Thyroid gland (tissue), 4 donors: ENCODE measurements at regions not wholly inside any gene's neighbourhood (a gene's known extent, or its start where the extent isn't known, plus 50 kb on each side); places are given as distances from the start of the nearest gene placed in this dataset.

ENCODE experiments used
- POLR2A ChIP-seq, 2 donors: fragments of 450-650 bp; IDR thresholded peaks; one replicate each; pipeline ENCODE4 v1.6.1; 2017; ENCODE audit warnings: antibody characterized with exemption in 2 of 2, mild to moderate bottlenecking in 2 of 2, moderate library complexity in 1 of 2
- TF ChIP-seq, protein P1 (sequence below), 6 experiments: fragments of 200-600 bp in 3 of 6; fragments of 450-650 bp in 3 of 6; sonication (generic) in 3 of 6; IDR thresholded peaks; one replicate each; pipeline ENCODE4 v1.5.1; 2016 to 2019; ENCODE audit warnings: antibody characterized with exemption in 6 of 6, mild to moderate bottlenecking in 2 of 6, inconsistent platforms in 1 of 6, moderate library complexity in 1 of 6

DNA sequence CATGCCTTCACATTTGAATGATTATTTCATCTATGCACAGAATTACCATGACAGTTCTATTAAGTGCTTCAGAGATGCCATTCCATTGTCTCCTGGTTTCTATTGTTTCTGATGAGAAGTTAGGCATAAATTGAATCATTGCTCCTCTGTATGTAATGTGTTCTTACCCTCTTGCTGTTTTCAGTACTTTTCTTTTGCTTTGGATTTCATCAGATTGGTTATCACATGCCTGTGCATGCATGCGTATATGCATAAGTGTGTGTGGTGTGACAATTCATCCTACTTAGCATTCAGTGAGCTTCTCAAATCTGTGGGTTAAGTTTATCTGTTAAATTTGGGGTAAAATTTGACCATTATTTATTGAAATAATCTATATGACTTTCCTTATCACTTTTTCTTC is 263.3 kb upstream of the RND3 start:
- TF ChIP-seq, protein P1, sequence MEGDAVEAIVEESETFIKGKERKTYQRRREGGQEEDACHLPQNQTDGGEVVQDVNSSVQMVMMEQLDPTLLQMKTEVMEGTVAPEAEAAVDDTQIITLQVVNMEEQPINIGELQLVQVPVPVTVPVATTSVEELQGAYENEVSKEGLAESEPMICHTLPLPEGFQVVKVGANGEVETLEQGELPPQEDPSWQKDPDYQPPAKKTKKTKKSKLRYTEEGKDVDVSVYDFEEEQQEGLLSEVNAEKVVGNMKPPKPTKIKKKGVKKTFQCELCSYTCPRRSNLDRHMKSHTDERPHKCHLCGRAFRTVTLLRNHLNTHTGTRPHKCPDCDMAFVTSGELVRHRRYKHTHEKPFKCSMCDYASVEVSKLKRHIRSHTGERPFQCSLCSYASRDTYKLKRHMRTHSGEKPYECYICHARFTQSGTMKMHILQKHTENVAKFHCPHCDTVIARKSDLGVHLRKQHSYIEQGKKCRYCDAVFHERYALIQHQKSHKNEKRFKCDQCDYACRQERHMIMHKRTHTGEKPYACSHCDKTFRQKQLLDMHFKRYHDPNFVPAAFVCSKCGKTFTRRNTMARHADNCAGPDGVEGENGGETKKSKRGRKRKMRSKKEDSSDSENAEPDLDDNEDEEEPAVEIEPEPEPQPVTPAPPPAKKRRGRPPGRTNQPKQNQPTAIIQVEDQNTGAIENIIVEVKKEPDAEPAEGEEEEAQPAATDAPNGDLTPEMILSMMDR (IDR thresholded peaks at IDR 0.05) = no peak
- TF ChIP-seq POLR2A (IDR thresholded peaks at IDR 0.05) = no peak
